GM21447 (cell line): ENCODE measurements at regions not wholly inside any gene's neighbourhood (a gene's known extent, or its start where the extent isn't known, plus 50 kb on each side); places are given as distances from the start of the nearest gene placed in this dataset.
"Not testable (repeated sequence)": the region's sequence is repeated elsewhere in the genome, so short reads cannot be mapped to it uniquely, and the experiment has no call there.

Source experiments
- ATAC-seq: cut with Tn5 transposase; IDR thresholded peaks from one replicate; pipeline ENCODE4 v1.9.1; 2021; ENCODE audit not compliant: unreplicated experiment

GRCh38 chr7:23931633-23932032 lies 221.6 kb downstream of the STK31 start:
- no peak for ATAC-seq

GRCh38 chr7:23938215-23938614 lies 228.2 kb downstream of the STK31 start:
- ATAC-seq: no peak

GRCh38 chr7:23938937-23939552 lies 229.0 kb downstream of the STK31 start:
- peak; percentile 66 for ATAC-seq

- not testable (repeated sequence) for ATAC-seq
These were observed 229.7 kb downstream of the STK31 start for GRCh38 chr7:23939747-23940146.

GRCh38 chr7:23941551-23941950 lies 231.5 kb downstream of the STK31 start:
- ATAC-seq: no peak

- no peak for ATAC-seq
These were observed 232.0 kb downstream of the STK31 start for GRCh38 chr7:23942032-23942431.

GRCh38 chr7:23944131-23944530 lies 234.1 kb downstream of the STK31 start:
- ATAC-seq: no peak

- no peak for ATAC-seq
These were observed 235.5 kb downstream of the STK31 start for GRCh38 chr7:23945472-23945871.

- ATAC-seq: no peak
These were observed 245.1 kb downstream of the STK31 start for GRCh38 chr7:23955145-23955544.

- ATAC-seq: no peak
These were observed 245.7 kb downstream of the STK31 start for GRCh38 chr7:23955600-23956149.

GRCh38 chr7:23956772-23957576 lies 247.0 kb downstream of the STK31 start:
- ATAC-seq: no peak

- no peak for ATAC-seq
These were observed 249.8 kb downstream of the STK31 start for GRCh38 chr7:23959821-23960220.

GRCh38 chr7:23960361-23960760 lies 250.3 kb downstream of the STK31 start:
- no peak for ATAC-seq

- ATAC-seq: no peak
These were observed 253.6 kb downstream of the STK31 start for GRCh38 chr7:23963461-23964165.

GRCh38 chr7:23964715-23965114 lies 254.7 kb downstream of the STK31 start:
- ATAC-seq: no peak

- ATAC-seq: no peak
These were observed 255.3 kb downstream of the STK31 start for GRCh38 chr7:23965296-23965695.

- no peak for ATAC-seq
These were observed 256.9 kb downstream of the STK31 start for GRCh38 chr7:23966941-23967340.

- ATAC-seq: peak; percentile 51
These were observed 258.1 kb downstream of the STK31 start for GRCh38 chr7:23967949-23968599.

GRCh38 chr7:23968791-23969190 lies 258.8 kb downstream of the STK31 start:
- no peak for ATAC-seq

- no peak for ATAC-seq
These were observed 259.4 kb downstream of the STK31 start for GRCh38 chr7:23969443-23969842.

- ATAC-seq: no peak
These were observed 260.2 kb downstream of the STK31 start for GRCh38 chr7:23970193-23970592.
